Spleen (tissue), 11 donors: ENCODE measurements at regions not wholly inside any gene's neighbourhood (a gene's known extent, or its start where the extent isn't known, plus 50 kb on each side); places are given as distances from the start of the nearest gene placed in this dataset.

Experiments used
- DNase-seq: peaks from one replicate; pipeline ENCODE4 v3.0.0-alpha.2; 2020
- H3K27ac ChIP-seq, 8 donors: fragments of 200-600 bp; sonication (generic) in 7 of 8; 1 replicate in 4 of 8; 2 replicates in 4 of 8; pipeline versions ENCODE4 v1.5.0 to v1.8.0; 2016 to 2021; ENCODE audit warnings: inconsistent platforms in 4 of 8, mild to moderate bottlenecking in 4 of 8, moderate library complexity in 1 of 8
- H3K27me3 ChIP-seq, 7 donors: fragments of 200-600 bp; sonication (generic) in 6 of 7; replicated peaks in 1 of 7; 1 replicate in 4 of 7; 2 replicates in 3 of 7; pipeline versions ENCODE4 v1.5.0 to v1.8.0; 2016 to 2021; ENCODE audit warnings: inconsistent platforms in 3 of 7, mild to moderate bottlenecking in 1 of 7
- H3K36me3 ChIP-seq, 6 donors: fragments of 200-600 bp; sonication (generic) in 5 of 6; 1 replicate in 4 of 6; 2 replicates in 2 of 6; pipeline versions ENCODE4 v1.5.0 to v1.8.0; 2016 to 2021; ENCODE audit warnings: inconsistent platforms in 2 of 6
- H3K4me1 ChIP-seq, 6 donors: fragments of 200-600 bp; sonication (generic) in 5 of 6; 1 replicate in 3 of 6; 2 replicates in 3 of 6; pipeline versions ENCODE4 v1.5.0 to v1.8.0; 2016 to 2021; ENCODE audit warnings: inconsistent platforms in 3 of 6
- H3K4me3 ChIP-seq, 8 donors: fragments of 200-600 bp; sonication (generic) in 7 of 8; 1 replicate in 4 of 8; 2 replicates in 4 of 8; pipeline versions ENCODE4 v1.5.0 to v1.8.0; 2016 to 2021; ENCODE audit warnings: inconsistent platforms in 4 of 8, mild to moderate bottlenecking in 4 of 8, moderate library complexity in 2 of 8
- H3K9me3 ChIP-seq, 8 donors: fragments of 200-600 bp; sonication (generic) in 7 of 8; 1 replicate in 4 of 8; 2 replicates in 4 of 8; pipeline versions ENCODE4 v1.5.0 to v1.8.0; 2016 to 2021; ENCODE audit warnings: inconsistent platforms in 4 of 8
- CTCF ChIP-seq, 11 experiments: fragments of 200-600 bp in 7 of 11; fragments of 450-650 bp in 4 of 11; sonication (generic) in 4 of 11; IDR thresholded peaks in 8 of 11; conservative IDR thresholded peaks in 3 of 11; 1 replicate in 7 of 11; 2 replicates in 4 of 11; pipeline versions ENCODE4 v1.4.0 to v1.8.0; 2016 to 2021; ENCODE audit warnings: antibody characterized with exemption in 11 of 11, inconsistent platforms in 4 of 11, mild to moderate bottlenecking in 1 of 11
- POLR2A ChIP-seq, 3 donors: fragments of 450-650 bp; IDR thresholded peaks; one replicate each; pipeline ENCODE4 v1.5.1; 2017; ENCODE audit warnings: antibody characterized with exemption in 3 of 3, mild to moderate bottlenecking in 1 of 3
- POLR2AphosphoS5 ChIP-seq, 3 donors: sonication (generic); formaldehyde crosslinking; IDR thresholded peaks; one replicate each; pipeline ENCODE4 v1.5.1; 2017; ENCODE audit warnings: antibody characterized with exemption in 3 of 3
- WGBS, 5 donors: extraction: QIAGEN DNeasy Blood & Tissue Kit in 3 of 5; methylation state at CpG; one replicate each; pipeline versions ENCODE4 v1.1.5 to v1.1.7; 2013 to 2018; 5-methylcytosine and 5-hydroxymethylcytosine counted together
- intact Hi-C: fragments of 100-400 bp; cut with DNase I; formaldehyde crosslinking; loops from one replicate; pipeline ENCODE4 v1.15.0; 2023; ENCODE audit warnings: low total_unique reads
- donor health status: healthy with polysubstance abuse.
- donor health status: DM: no; HTN: no; CAD: no; lungs with moderate emphysema.
- donor health status: DM: no; HTN: no; CAD: no.
- donor health status: Bipolar disorder and iron deficiency.
- donor health status: healthy.
- donor health status: DM: no; HTN: no; CAD: no.
- donor health status: DM: yes; HTN: yes; CAD: no.

GRCh38 chr6:90347411-90347851 is 50.8 kb upstream of the BACH2 start:
- no peak for DNase-seq
- no peak for TF ChIP-seq POLR2A (IDR thresholded peaks at IDR 0.05)
- 78 to 90% (median 82%) methylated on average over 2 of the region's 2 CpGs for WGBS, 5 donors
- Histone ChIP-seq H3K27ac (no peak overlapping the region), H3K36me3 (no peaks in the 10 kb centered on the region), H3K9me3 (no peaks in the 10 kb centered on the region), H3K4me3 (no peak overlapping the region), H3K4me1 (peaks cover 0 to 22% (median 11%) of the 10 kb centered on the region in 6 donors), H3K27me3 (no peaks in the 10 kb centered on the region)
- intact Hi-C loops: no loop called here

GRCh38 chr6:90346729-90347128 is 50.1 kb upstream of the BACH2 start:
- no peaks in the 10 kb centered on the region for H3K36me3 ChIP-seq
- DNase-seq: no peak
- 71 to 89% (median 76%) methylated on average over 6 of the region's 6 CpGs for WGBS, 5 donors
- H3K27ac ChIP-seq: no peak overlapping the region
- no peak overlapping the region for H3K4me3 ChIP-seq
- no peaks in the 10 kb centered on the region for H3K27me3 ChIP-seq
- intact Hi-C loops: no loop called here
- TF ChIP-seq CTCF (IDR thresholded peaks at IDR 0.05 in 8 of 11, conservative IDR thresholded peaks at IDR 0.05 in 3 of 11) (no peak), POLR2A (IDR thresholded peaks at IDR 0.05) (no peak), POLR2AphosphoS5 (IDR thresholded peaks at IDR 0.05) (no peak)
- peaks cover 0 to 17% (median 10%) of the 10 kb centered on the region in 6 donors for H3K4me1 ChIP-seq
- H3K9me3 ChIP-seq: no peaks in the 10 kb centered on the region
